DND-41 (cell line): ENCODE measurements at regions not wholly inside any gene's neighbourhood (a gene's known extent, or its start where the extent isn't known, plus 50 kb on each side); places are given as distances from the start of the nearest gene placed in this dataset.

ENCODE experiments used
- ATAC-seq: fragments of 200-7000 bp; cut with Tn5 transposase; 3 replicates; pipeline ENCODE4 v1.9.1; 2021; ENCODE audit warnings: low read depth; ENCODE audit not compliant: insufficient read depth
- DNase-seq: peaks from one replicate; pipeline ENCODE4 v3.0.0-alpha.2; 2020
- H2AFZ ChIP-seq: 2 replicates; pipeline ENCODE4 v1.6.0; 2012; ENCODE audit warnings: low read depth, low read length
- H3K27ac ChIP-seq: 2 replicates; pipeline ENCODE4 v1.5.1; 2012; ENCODE audit warnings: low read length, inconsistent platforms
- H3K27me3 ChIP-seq: fragments of 200-600 bp; sonication (generic); 2 replicates; pipeline ENCODE4 v1.6.0; 2012; ENCODE audit warnings: low read length, mild to moderate bottlenecking, inconsistent platforms; ENCODE audit not compliant: insufficient read depth, poor library complexity
- H3K36me3 ChIP-seq: 2 replicates; pipeline ENCODE4 v1.5.1; 2012; ENCODE audit warnings: low read length, inconsistent platforms; ENCODE audit not compliant: insufficient read depth
- H3K4me1 ChIP-seq: 2 replicates; pipeline ENCODE4 v1.5.1; 2012; ENCODE audit warnings: mild to moderate bottlenecking, low read length; ENCODE audit not compliant: insufficient read depth
- H3K4me2 ChIP-seq: 2 replicates; pipeline ENCODE4 v1.6.0; 2012; ENCODE audit warnings: mild to moderate bottlenecking, moderate library complexity, low read length, inconsistent platforms; ENCODE audit not compliant: insufficient read depth
- H3K4me3 ChIP-seq, 2 experiments: fragments of 200-600 bp in 1 of 2; shearing (Covaris generic) in 1 of 2; 2 replicates each; pipeline ENCODE4 v1.5.1; 2012 to 2016; ENCODE audit warnings: inconsistent platforms in 2 of 2, low read length in 2 of 2, mild to moderate bottlenecking in 2 of 2, low read depth in 1 of 2, moderate library complexity in 1 of 2
- H3K79me2 ChIP-seq: 2 replicates; pipeline ENCODE4 v1.6.0; 2012; ENCODE audit warnings: low read length, inconsistent platforms; ENCODE audit not compliant: insufficient read depth
- H3K9ac ChIP-seq: 2 replicates; pipeline ENCODE4 v1.6.0; 2012; ENCODE audit warnings: low read depth, mild to moderate bottlenecking, inconsistent platforms, low read length, moderate library complexity
- H3K9me3 ChIP-seq: 2 replicates; pipeline ENCODE4 v1.5.1; 2012; ENCODE audit warnings: low read length, moderate library complexity, mild to moderate bottlenecking, inconsistent platforms; ENCODE audit not compliant: insufficient read depth, severe bottlenecking
- H4K20me1 ChIP-seq: 2 replicates; pipeline ENCODE4 v1.6.0; 2012; ENCODE audit warnings: low read length; ENCODE audit not compliant: insufficient read depth
- CTCF ChIP-seq: IDR thresholded peaks from 2 replicates; pipeline ENCODE4 v1.5.1; 2012; ENCODE audit warnings: borderline replicate concordance, low read length, moderate library complexity, mild to moderate bottlenecking; ENCODE audit not compliant: poor library complexity, severe bottlenecking; ENCODE audit errors: extremely low read depth
- EZH2 ChIP-seq: IDR thresholded peaks from 3 replicates; pipeline ENCODE4 v1.6.1; 2012; ENCODE audit warnings: borderline replicate concordance, low read depth, mild to moderate bottlenecking, moderate library complexity, low read length, inconsistent platforms; ENCODE audit not compliant: severe bottlenecking

GRCh38 chr9:95727947-95728520 lies 147.5 kb upstream of the ERCC6L2 start:
- no peaks in the 10 kb centered on the region for H4K20me1 ChIP-seq
- H3K79me2 ChIP-seq = no peaks in the 10 kb centered on the region
- H3K9ac ChIP-seq = no peak overlapping the region
- DNase-seq (no peak), ATAC-seq (no peak)
- no peak overlapping the region for H2AFZ ChIP-seq
- H3K4me3 ChIP-seq = no peak overlapping the region
- no peak overlapping the region for H3K27ac ChIP-seq
- H3K4me1 ChIP-seq = peaks cover 17% of the 10 kb centered on the region
- no peak overlapping the region for H3K4me2 ChIP-seq
- TF ChIP-seq CTCF (no peak), EZH2 (no peak)
- H3K27me3 ChIP-seq = peaks cover 3% of the 10 kb centered on the region
- peaks cover 20% of the 10 kb centered on the region for H3K9me3 ChIP-seq
- no peaks in the 10 kb centered on the region for H3K36me3 ChIP-seq

GRCh38 chr9:95726756-95727155 lies 148.7 kb upstream of the ERCC6L2 start:
- H3K9ac ChIP-seq = no peak overlapping the region
- H3K4me2 ChIP-seq = no peak overlapping the region
- no peaks in the 10 kb centered on the region for H4K20me1 ChIP-seq
- DNase-seq (no peak), ATAC-seq (no peak)
- no peak overlapping the region for H3K27ac ChIP-seq
- no peaks in the 10 kb centered on the region for H3K27me3 ChIP-seq
- H3K9me3 ChIP-seq = peaks cover 20% of the 10 kb centered on the region
- H3K4me1 ChIP-seq = peaks cover 20% of the 10 kb centered on the region
- no peak overlapping the region for H3K4me3 ChIP-seq
- no peaks in the 10 kb centered on the region for H3K79me2 ChIP-seq
- H3K36me3 ChIP-seq = no peaks in the 10 kb centered on the region
- H2AFZ ChIP-seq = no peak overlapping the region
- TF ChIP-seq EZH2 (no peak), CTCF (peak; percentile 49)

DNA sequence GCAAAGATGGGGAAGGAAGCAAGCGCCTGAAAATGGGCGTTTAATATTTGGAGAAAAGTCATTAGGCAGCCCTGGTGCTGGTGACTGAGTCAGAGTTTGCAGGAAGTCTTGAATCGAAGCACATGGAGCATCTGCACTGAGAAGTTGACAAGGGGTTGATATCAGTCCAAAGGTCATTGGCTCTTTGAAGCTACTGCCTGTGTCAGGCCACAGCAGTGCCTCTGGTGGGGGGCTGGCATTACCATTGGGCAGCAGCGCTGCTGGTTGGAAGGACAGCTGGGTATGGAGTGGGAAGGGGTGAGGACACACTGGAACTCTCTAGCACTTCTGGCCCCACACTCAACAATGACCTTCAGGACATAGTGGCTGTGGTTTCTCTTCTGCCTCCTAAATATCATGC lies 150.4 kb upstream of the ERCC6L2 start:
- no peak overlapping the region for H2AFZ ChIP-seq
- TF ChIP-seq CTCF (no peak), EZH2 (no peak)
- no peaks in the 10 kb centered on the region for H4K20me1 ChIP-seq
- H3K9me3 ChIP-seq = peaks cover 20% of the 10 kb centered on the region
- no peaks in the 10 kb centered on the region for H3K27me3 ChIP-seq
- no peak overlapping the region for H3K4me2 ChIP-seq
- H3K27ac ChIP-seq = peak overlapping the region; percentile 50; the same call in 1 of the 2 replicates
- H3K79me2 ChIP-seq = no peaks in the 10 kb centered on the region
- no peak for DNase-seq
- no peak overlapping the region for H3K4me3 ChIP-seq
- peaks cover 20% of the 10 kb centered on the region for H3K4me1 ChIP-seq
- no peak for ATAC-seq
- H3K9ac ChIP-seq = no peak overlapping the region
- H3K36me3 ChIP-seq = no peaks in the 10 kb centered on the region
